Loucy (cell line): ENCODE measurements at regions not wholly inside any gene's neighbourhood (a gene's known extent, or its start where the extent isn't known, plus 50 kb on each side); places are given as distances from the start of the nearest gene placed in this dataset.

ENCODE experiments used
- EZH2phosphoT487 ChIP-seq: fragments of 200-600 bp; IDR thresholded peaks from 2 replicates; pipeline ENCODE4 v1.6.1; 2018; ENCODE audit warnings: antibody characterized with exemption, mild to moderate bottlenecking, moderate library complexity, borderline replicate concordance
- TF ChIP-seq, protein P1 (sequence below): fragments of 200-600 bp; sonication (generic); conservative IDR thresholded peaks from 2 replicates; pipeline ENCODE4 v1.5.1; 2014; ENCODE audit warnings: mild to moderate bottlenecking, antibody characterized with exemption, low read length

GRCh38 chr2:126783341-126783740 lies 115.3 kb upstream of the TEX51 start:
- TF ChIP-seq, protein P1, sequence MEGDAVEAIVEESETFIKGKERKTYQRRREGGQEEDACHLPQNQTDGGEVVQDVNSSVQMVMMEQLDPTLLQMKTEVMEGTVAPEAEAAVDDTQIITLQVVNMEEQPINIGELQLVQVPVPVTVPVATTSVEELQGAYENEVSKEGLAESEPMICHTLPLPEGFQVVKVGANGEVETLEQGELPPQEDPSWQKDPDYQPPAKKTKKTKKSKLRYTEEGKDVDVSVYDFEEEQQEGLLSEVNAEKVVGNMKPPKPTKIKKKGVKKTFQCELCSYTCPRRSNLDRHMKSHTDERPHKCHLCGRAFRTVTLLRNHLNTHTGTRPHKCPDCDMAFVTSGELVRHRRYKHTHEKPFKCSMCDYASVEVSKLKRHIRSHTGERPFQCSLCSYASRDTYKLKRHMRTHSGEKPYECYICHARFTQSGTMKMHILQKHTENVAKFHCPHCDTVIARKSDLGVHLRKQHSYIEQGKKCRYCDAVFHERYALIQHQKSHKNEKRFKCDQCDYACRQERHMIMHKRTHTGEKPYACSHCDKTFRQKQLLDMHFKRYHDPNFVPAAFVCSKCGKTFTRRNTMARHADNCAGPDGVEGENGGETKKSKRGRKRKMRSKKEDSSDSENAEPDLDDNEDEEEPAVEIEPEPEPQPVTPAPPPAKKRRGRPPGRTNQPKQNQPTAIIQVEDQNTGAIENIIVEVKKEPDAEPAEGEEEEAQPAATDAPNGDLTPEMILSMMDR, result no peak
- no peak for TF ChIP-seq EZH2phosphoT487
